OCI-LY1 (cell line): ENCODE measurements at regions not wholly inside any gene's neighbourhood (a gene's known extent, or its start where the extent isn't known, plus 50 kb on each side); places are given as distances from the start of the nearest gene placed in this dataset.

Source experiments
- EZH2 ChIP-seq: fragments of 200-600 bp; sonication (generic), shearing (Covaris generic); IDR thresholded peaks from 2 replicates; pipeline ENCODE4 v1.8.0; 2017; ENCODE audit warnings: borderline replicate concordance, mixed run types, mild to moderate bottlenecking, antibody characterized with exemption, low read length, moderate library complexity, mixed read lengths
- TF ChIP-seq, protein P1 (sequence below): fragments of 200-600 bp; sonication (generic), shearing (Covaris generic); IDR thresholded peaks from 2 replicates; pipeline ENCODE4 v1.5.1; 2017; ENCODE audit warnings: mild to moderate bottlenecking, antibody characterized with exemption, low read length, moderate library complexity, mixed read lengths

DNA sequence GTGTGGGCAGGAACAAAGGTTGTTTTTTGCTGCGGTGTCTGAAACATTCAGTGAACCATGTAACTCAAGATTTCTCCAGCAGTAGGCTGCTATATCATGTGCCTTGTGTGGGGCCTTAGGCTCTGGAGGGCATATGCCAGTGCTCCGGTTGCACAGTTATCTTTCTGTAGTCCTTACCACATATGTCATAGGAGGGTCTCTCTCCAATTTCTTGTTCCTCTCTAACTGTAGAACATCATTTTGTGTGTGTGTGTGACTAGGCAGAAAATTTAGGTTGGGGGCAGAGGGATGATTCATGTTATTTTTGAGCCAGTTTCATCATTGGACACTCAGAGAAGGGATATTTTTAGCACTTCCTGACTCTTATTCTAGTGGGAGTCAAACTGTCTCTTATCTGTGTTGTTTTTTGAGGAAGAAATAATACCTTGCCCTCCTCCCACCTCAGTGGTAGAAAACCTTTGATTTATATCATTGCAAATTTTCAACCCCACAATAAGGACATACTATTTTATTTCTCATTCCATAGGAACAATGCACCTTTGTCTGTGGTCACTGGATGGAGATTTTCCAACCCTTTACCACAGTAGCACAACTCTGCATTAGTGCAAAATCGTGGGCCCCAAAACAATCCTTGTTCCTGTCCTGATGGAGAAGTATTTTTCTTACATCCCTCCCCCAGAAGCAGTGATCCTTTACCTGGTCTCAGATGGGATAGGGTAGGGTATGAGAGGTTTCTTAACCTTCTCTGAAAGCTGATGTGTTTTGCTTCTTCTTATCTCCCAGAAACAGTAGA lies 113.9 kb downstream of the CCDC74A start:
- TF ChIP-seq, protein P1, sequence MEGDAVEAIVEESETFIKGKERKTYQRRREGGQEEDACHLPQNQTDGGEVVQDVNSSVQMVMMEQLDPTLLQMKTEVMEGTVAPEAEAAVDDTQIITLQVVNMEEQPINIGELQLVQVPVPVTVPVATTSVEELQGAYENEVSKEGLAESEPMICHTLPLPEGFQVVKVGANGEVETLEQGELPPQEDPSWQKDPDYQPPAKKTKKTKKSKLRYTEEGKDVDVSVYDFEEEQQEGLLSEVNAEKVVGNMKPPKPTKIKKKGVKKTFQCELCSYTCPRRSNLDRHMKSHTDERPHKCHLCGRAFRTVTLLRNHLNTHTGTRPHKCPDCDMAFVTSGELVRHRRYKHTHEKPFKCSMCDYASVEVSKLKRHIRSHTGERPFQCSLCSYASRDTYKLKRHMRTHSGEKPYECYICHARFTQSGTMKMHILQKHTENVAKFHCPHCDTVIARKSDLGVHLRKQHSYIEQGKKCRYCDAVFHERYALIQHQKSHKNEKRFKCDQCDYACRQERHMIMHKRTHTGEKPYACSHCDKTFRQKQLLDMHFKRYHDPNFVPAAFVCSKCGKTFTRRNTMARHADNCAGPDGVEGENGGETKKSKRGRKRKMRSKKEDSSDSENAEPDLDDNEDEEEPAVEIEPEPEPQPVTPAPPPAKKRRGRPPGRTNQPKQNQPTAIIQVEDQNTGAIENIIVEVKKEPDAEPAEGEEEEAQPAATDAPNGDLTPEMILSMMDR = no peak
- no peak for TF ChIP-seq EZH2
